ENCODE measurements at regions not wholly inside any gene's neighbourhood (a gene's known extent, or its start where the extent isn't known, plus 50 kb on each side); places are given as distances from the start of the nearest gene placed in this dataset.

DNA sequence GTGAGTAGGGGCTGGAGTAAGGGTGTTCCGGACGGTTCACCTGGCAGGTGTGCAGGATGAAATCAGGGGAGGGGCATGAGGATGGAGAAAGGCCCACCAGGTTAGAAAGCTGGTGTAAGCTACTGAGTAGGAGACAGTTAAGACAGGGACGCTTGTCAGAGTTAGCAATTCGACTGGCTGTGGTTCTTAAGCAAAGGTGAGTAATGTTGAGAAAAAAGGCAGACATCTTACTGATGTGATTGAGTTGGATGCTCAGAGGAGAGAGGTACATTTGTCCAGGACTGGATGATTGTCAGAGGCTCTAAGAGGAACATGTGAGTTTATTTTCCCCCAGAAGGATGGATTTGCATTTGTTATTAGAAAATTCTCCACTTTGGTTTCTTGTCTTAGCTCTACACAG, 90.5 kb upstream of the MGAT5 start:
- TF ChIP-seq, protein P1, sequence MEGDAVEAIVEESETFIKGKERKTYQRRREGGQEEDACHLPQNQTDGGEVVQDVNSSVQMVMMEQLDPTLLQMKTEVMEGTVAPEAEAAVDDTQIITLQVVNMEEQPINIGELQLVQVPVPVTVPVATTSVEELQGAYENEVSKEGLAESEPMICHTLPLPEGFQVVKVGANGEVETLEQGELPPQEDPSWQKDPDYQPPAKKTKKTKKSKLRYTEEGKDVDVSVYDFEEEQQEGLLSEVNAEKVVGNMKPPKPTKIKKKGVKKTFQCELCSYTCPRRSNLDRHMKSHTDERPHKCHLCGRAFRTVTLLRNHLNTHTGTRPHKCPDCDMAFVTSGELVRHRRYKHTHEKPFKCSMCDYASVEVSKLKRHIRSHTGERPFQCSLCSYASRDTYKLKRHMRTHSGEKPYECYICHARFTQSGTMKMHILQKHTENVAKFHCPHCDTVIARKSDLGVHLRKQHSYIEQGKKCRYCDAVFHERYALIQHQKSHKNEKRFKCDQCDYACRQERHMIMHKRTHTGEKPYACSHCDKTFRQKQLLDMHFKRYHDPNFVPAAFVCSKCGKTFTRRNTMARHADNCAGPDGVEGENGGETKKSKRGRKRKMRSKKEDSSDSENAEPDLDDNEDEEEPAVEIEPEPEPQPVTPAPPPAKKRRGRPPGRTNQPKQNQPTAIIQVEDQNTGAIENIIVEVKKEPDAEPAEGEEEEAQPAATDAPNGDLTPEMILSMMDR (IDR thresholded peaks at IDR 0.05), result no peak
- TF ChIP-seq POLR2A (IDR thresholded peaks at IDR 0.05), result no peak
